Endothelial cell of umbilical vein (primary cell): ENCODE measurements at regions not wholly inside any gene's neighbourhood (a gene's known extent, or its start where the extent isn't known, plus 50 kb on each side); places are given as distances from the start of the nearest gene placed in this dataset.

Experiments
- BruUV-seq: library from RNA; stranded (reverse); fragments of 400-500 nt; replicated peaks from 2 replicates; lab custom pipeline; 2021; lab: Mats Ljungman, UMichigan
- CTCF ChIA-PET: fragments of 300-600, 350-600 bp; sonication (Branson Sonifier 250); formaldehyde crosslinking; loops from one replicate; lab custom pipeline; 2021; ENCODE audit warnings: antibody characterized with exemption, inconsistent platforms; lab: Charles Lee
- POLR2A ChIA-PET: fragments of 300-600, 350-600 bp; sonication (Branson Sonifier 250); formaldehyde crosslinking; loops from one replicate; lab custom pipeline; 2021; ENCODE audit warnings: antibody characterized with exemption, inconsistent platforms; lab: Charles Lee
- DNase-seq: peaks from one replicate; pipeline ENCODE4 v3.0.0-alpha.2; 2011; ENCODE audit warnings: low read depth, low spot score
- FAIRE-seq: peaks from 2 replicates; lab custom pipeline; 2011; peaks lifted over from hg19 to GRCh38; lab: Jason Lieb, UNC
- H2AFZ ChIP-seq: 2 replicates; pipeline ENCODE4 v1.6.0; 2012; ENCODE audit warnings: low read depth, low read length, control low read depth, inconsistent platforms
- H3K27ac ChIP-seq: 2 replicates; pipeline ENCODE4 v1.5.1; 2011; ENCODE audit warnings: low read depth, mild to moderate bottlenecking, control low read depth, low read length, moderate library complexity; ENCODE audit not compliant: insufficient read depth
- H3K27me3 ChIP-seq, 2 experiments: 2 replicates each; pipeline versions ENCODE4 v1.6.0 to v1.6.1; 2011; ENCODE audit warnings: low read length in 2 of 2, mixed read lengths in 1 of 2; ENCODE audit not compliant: control insufficient read depth in 2 of 2, insufficient read depth in 2 of 2
- H3K36me3 ChIP-seq, 2 experiments: 2 replicates in 1 of 2; 3 replicates in 1 of 2; pipeline ENCODE4 v1.5.1; 2011; ENCODE audit warnings: low read length in 2 of 2, mild to moderate bottlenecking in 1 of 2, moderate library complexity in 1 of 2; ENCODE audit not compliant: control insufficient read depth in 2 of 2, insufficient read depth in 2 of 2; ENCODE audit errors: extremely low read depth in 1 of 2
- H3K4me1 ChIP-seq: 3 replicates; pipeline ENCODE4 v1.5.1; 2011; ENCODE audit warnings: mild to moderate bottlenecking, low read length; ENCODE audit not compliant: control insufficient read depth, insufficient read depth; ENCODE audit errors: extremely low read depth
- H3K4me2 ChIP-seq: 2 replicates; pipeline ENCODE4 v1.6.1; 2011; ENCODE audit warnings: low read length, control low read depth, mixed read lengths; ENCODE audit not compliant: insufficient read depth
- H3K4me3 ChIP-seq, 3 experiments: fragments of 200-600 bp in 1 of 3; sonication (generic), shearing (Covaris generic) in 1 of 3; replicated peaks in 1 of 3; 2 replicates each; pipeline ENCODE4 v1.5.1; 2011 to 2016; ENCODE audit warnings: control low read depth in 3 of 3, low read length in 3 of 3, mild to moderate bottlenecking in 2 of 3, inconsistent platforms in 1 of 3, low read depth in 1 of 3, moderate library complexity in 1 of 3; ENCODE audit not compliant: insufficient read depth in 1 of 3
- H3K79me2 ChIP-seq: 2 replicates; pipeline ENCODE4 v1.6.0; 2012; ENCODE audit warnings: low read length, inconsistent platforms; ENCODE audit not compliant: control insufficient read depth, insufficient read depth
- H3K9ac ChIP-seq: replicated peaks from 2 replicates; pipeline ENCODE3; 2011; ENCODE audit warnings: low read length, control low read depth; ENCODE audit not compliant: insufficient read depth; ENCODE audit errors: extremely low read depth
- H3K9me1 ChIP-seq: replicated peaks from 3 replicates; pipeline ENCODE4 v1.6.0; 2011; ENCODE audit warnings: mild to moderate bottlenecking, low read length; ENCODE audit not compliant: control insufficient read depth, insufficient read depth; ENCODE audit errors: extremely low read depth
- H3K9me3 ChIP-seq: replicated peaks from 2 replicates; pipeline ENCODE4 v1.5.1; 2012; ENCODE audit warnings: low read length, inconsistent platforms; ENCODE audit not compliant: control insufficient read depth, insufficient read depth
- H4K20me1 ChIP-seq: replicated peaks from 2 replicates; pipeline ENCODE3; 2011; ENCODE audit warnings: mild to moderate bottlenecking, low read length; ENCODE audit not compliant: control insufficient read depth, insufficient read depth; ENCODE audit errors: extremely low read depth
- EZH2 ChIP-seq: IDR thresholded peaks from 2 replicates; pipeline ENCODE4 v1.6.1; 2012; ENCODE audit warnings: borderline replicate concordance, low read depth, mild to moderate bottlenecking, moderate library complexity, low read length, inconsistent platforms; ENCODE audit not compliant: severe bottlenecking
- FOS ChIP-seq: IDR thresholded peaks from 2 replicates; pipeline ENCODE4 v1.6.1; 2011; ENCODE audit warnings: mild to moderate bottlenecking, low read length, moderate library complexity, borderline replicate concordance; ENCODE audit not compliant: insufficient read depth
- GATA2 ChIP-seq: IDR thresholded peaks from 2 replicates; pipeline ENCODE4 v1.7.0; 2011; ENCODE audit warnings: low read depth, mild to moderate bottlenecking, moderate library complexity, mixed read lengths, low read length; ENCODE audit not compliant: insufficient read length, insufficient read depth
- JUN ChIP-seq: IDR thresholded peaks from 2 replicates; pipeline ENCODE4 v1.6.1; 2011; ENCODE audit warnings: borderline replicate concordance, low read depth; ENCODE audit not compliant: insufficient read length, insufficient read depth
- MYC ChIP-seq: IDR thresholded peaks from one replicate; pipeline ENCODE4 v1.6.1; 2011; ENCODE audit warnings: mild to moderate bottlenecking, low read depth, low read length
- POLR2A ChIP-seq: IDR thresholded peaks from 2 replicates; pipeline ENCODE4 v1.6.1; 2012; ENCODE audit warnings: low read depth, mild to moderate bottlenecking, control low read depth, low read length
- POLR2AphosphoS5 ChIP-seq: IDR thresholded peaks from 2 replicates; pipeline ENCODE4 v1.6.1; 2012; ENCODE audit warnings: low read depth, mild to moderate bottlenecking, control low read depth, low read length, moderate library complexity; ENCODE audit not compliant: insufficient read depth
- dilution Hi-C: fragments of 300-500 bp; cut with MboI; formaldehyde crosslinking; loops from one replicate; pipeline ENCODE4 v1.15.0; 2019; ENCODE audit warnings: low sequenced_read_pairs; ENCODE audit not compliant: extremely low pct_ligation_motif_present
- intact Hi-C: fragments of 100-400 bp; cut with micrococcal nuclease; formaldehyde crosslinking; loops from one replicate; pipeline ENCODE4 v1.10.0; 2022
- TF ChIP-seq, protein P1 (sequence below), 2 donors: IDR thresholded peaks; 1 replicate in 1 of 2; 2 replicates in 1 of 2; pipeline ENCODE4 v1.5.1; 2011; ENCODE audit warnings: low read length in 2 of 2, mild to moderate bottlenecking in 2 of 2, moderate library complexity in 2 of 2, control low read depth in 1 of 2, inconsistent platforms in 1 of 2, low read depth in 1 of 2; ENCODE audit not compliant: insufficient read depth in 1 of 2; ENCODE audit errors: extremely low read depth in 1 of 2
- TF ChIP-seq, protein P2 (sequence below): IDR thresholded peaks from 2 replicates; pipeline ENCODE4 v1.6.1; 2011; ENCODE audit not compliant: insufficient read depth, insufficient read length

GRCh38 chr3:88307666-88308065, 157.9 kb downstream of the C3orf38 start:
- DNase-seq (no peak), FAIRE-seq (no peak)
- no TSS peak for BruUV-seq
- no peaks in the 10 kb centered on the region for H4K20me1 ChIP-seq
- no peak overlapping the region for H3K4me3 ChIP-seq
- TF ChIP-seq FOS (no peak), MYC (no peak), POLR2AphosphoS5 (no peak), POLR2A (no peak), JUN (no peak), GATA2 (no peak), EZH2 (no peak)
- TF ChIP-seq, protein P1, sequence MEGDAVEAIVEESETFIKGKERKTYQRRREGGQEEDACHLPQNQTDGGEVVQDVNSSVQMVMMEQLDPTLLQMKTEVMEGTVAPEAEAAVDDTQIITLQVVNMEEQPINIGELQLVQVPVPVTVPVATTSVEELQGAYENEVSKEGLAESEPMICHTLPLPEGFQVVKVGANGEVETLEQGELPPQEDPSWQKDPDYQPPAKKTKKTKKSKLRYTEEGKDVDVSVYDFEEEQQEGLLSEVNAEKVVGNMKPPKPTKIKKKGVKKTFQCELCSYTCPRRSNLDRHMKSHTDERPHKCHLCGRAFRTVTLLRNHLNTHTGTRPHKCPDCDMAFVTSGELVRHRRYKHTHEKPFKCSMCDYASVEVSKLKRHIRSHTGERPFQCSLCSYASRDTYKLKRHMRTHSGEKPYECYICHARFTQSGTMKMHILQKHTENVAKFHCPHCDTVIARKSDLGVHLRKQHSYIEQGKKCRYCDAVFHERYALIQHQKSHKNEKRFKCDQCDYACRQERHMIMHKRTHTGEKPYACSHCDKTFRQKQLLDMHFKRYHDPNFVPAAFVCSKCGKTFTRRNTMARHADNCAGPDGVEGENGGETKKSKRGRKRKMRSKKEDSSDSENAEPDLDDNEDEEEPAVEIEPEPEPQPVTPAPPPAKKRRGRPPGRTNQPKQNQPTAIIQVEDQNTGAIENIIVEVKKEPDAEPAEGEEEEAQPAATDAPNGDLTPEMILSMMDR (IDR thresholded peaks at IDR 0.05; ENCODE audit: extremely low read depth in 1 of 2, insufficient read depth in 1 of 2, low read depth in 1 of 2, low read length in 2 of 2), result no peak
- TF ChIP-seq, protein P2, sequence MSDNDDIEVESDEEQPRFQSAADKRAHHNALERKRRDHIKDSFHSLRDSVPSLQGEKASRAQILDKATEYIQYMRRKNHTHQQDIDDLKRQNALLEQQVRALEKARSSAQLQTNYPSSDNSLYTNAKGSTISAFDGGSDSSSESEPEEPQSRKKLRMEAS, result no peak
- CTCF ChIA-PET, result no interaction called here
- no peak overlapping the region for H3K4me2 ChIP-seq
- no peak overlapping the region for H2AFZ ChIP-seq
- H3K79me2 ChIP-seq, result no peaks in the 10 kb centered on the region
- H3K9me1 ChIP-seq, result no peaks in the 10 kb centered on the region
- H3K9me3 ChIP-seq, result no peaks in the 10 kb centered on the region
- H3K27me3 ChIP-seq, result no peaks in the 10 kb centered on the region
- no peak overlapping the region for H3K27ac ChIP-seq
- POLR2A ChIA-PET, result no interaction called here
- H3K4me1 ChIP-seq, result no peaks in the 10 kb centered on the region
- no peaks in the 10 kb centered on the region for H3K36me3 ChIP-seq
- dilution Hi-C loops (no loop called here), intact Hi-C loops (no loop called here)
- H3K9ac ChIP-seq, result no peak overlapping the region
